ENCODE measurements at regions not wholly inside any gene's neighbourhood (a gene's known extent, or its start where the extent isn't known, plus 50 kb on each side); places are given as distances from the start of the nearest gene placed in this dataset.

DNA sequence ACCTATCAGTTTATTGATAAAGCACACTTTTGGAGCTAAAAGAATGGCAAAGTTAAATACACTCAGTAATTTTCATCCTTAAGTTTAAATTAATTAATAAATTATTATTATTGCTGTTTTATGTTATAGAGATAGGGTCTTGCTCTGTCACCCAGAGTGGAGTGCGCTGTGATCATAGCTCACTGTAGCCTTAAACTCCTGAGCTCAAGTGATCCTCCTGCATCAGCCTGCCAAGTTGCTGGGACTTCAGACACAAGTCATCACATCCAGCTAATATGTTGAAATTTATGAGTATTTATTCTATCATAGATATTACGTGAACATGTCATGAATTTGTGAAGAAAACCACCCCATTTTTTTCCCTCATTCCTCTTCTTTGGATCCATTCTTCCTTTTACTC, 64.2 kb downstream of the GJA1 start:
- no peak for DNase-seq (ENCODE audit: low read depth in 4 of 4, low spot score in 3 of 4)

- no peak for DNase-seq (ENCODE audit: low read depth in 4 of 4, low spot score in 3 of 4)
Measured at GRCh38 chr6:121503589-121503991, 68.1 kb downstream of the GJA1 start.

DNA sequence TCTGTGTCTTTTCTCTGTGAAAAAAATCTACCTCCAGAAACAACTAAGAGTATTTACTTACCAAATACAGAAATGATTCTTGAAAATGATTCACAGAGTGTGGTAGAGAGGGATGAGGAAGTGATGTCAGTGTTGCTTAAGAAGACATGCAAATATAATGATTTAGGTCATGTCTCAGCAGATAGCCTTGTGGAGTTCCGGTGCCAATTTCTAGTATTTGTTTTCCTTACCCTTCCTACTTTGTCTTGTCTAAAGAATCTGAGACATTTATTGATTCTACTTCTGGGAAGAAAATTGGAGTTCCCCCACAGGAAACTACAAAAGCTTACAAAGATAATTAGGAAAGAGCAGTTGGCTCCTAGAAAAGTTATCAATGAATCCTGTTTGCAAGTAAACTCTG, 68.8 kb downstream of the GJA1 start:
- DNase-seq (ENCODE audit: low read depth in 4 of 4, low spot score in 3 of 4) = no peak

- DNase-seq (ENCODE audit: low read depth in 4 of 4, low spot score in 3 of 4) = no peak
Measured at GRCh38 chr6:121505284-121505683, 69.8 kb downstream of the GJA1 start.

GRCh38 chr6:121506761-121507754, 71.6 kb downstream of the GJA1 start:
- DNase-seq (ENCODE audit: low read depth in 4 of 4, low spot score in 3 of 4) = no peak

DNA sequence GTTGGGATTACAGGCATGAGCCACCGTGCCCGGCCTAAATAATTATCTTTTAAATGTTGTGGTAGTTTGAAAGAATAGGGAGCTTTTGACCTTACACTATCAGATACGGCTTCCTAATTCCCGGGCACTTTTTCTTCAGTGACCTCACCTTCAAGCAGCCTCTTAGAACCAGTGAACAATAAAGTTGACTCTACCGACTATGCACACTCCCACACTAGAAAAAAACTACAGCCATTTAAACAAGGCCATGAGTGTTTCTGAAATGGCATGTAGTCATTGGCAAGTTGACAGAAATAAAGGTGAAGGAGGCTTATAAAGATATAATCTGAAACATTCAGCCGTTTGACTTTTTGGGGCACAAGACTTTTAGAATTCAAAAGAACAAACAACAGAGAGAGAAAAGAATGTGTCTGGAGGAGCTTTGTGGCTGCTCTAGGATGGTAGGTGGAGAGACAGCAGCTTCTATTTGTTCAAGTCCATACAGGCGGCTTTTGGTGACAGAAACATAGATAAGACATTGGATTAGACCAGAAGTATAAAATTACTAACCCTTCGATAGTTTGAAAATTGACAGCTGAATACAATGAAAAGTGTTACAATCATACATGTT, 75.2 kb downstream of the GJA1 start:
- DNase-seq (ENCODE audit: low read depth in 4 of 4, low spot score in 3 of 4) = no peak

- no peak for DNase-seq (ENCODE audit: low read depth in 4 of 4, low spot score in 3 of 4)
Measured at GRCh38 chr6:121515630-121516265, 80.3 kb downstream of the GJA1 start.

DNA sequence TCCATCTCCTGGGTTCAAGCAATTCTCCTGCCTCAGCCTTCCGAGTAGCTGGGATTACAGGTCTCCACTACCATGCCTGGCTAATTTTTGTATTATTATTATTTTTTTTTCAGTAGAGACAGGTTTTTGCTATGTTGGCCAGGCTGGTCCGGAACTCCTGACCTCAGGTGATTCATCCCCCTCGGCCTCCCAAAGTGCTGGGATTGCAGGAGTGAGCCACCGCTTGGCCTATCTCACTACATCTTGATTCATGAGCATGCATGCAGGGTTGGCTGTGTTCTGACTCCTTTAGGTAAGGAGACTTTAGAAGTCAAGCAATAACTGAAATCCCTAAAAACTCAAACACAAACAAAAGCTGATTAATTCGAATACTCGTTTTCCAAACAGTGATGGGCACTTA, 80.9 kb downstream of the GJA1 start:
- DNase-seq (ENCODE audit: low read depth in 4 of 4, low spot score in 3 of 4) = no peak

DNA sequence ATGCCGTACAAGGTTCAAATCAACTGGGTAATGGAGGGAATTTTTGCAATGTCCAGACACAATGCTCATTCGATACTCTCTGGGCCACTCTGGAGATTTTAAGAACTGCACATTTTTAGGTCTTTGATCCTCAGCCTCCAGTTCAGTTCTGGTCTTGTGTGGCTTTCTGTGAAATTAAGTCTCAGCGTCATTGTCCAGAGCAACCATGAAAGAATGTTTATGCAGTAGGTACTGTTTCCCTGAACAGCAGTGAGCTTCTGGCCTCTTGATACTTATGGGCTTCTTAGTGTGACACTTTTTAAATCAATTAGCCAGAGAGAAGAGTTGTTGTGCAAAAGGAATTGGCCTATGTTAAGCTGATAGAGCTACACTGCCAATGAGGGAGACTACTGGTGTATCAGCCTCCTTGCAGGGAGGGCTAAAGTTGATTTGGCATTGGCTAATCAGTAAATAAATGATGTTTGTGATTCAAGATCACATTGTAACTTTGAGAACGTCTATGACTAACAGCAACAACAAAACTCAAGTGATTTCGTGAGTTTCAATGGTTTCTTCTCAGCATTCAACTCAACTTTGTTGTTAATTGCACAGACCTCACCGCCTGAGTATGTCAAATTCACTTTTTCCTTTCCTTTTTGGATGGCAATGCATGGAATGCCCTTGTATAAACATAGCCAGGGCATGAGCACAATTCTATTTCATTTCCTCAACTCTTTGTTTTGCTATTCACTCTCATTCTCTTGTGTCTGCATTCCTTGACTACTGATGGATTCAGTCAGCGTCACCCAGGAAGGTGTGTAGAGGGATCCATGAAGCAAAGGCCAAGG, 85.1 kb downstream of the GJA1 start:
- no peak for DNase-seq (ENCODE audit: low read depth in 4 of 4, low spot score in 3 of 4)

DNA sequence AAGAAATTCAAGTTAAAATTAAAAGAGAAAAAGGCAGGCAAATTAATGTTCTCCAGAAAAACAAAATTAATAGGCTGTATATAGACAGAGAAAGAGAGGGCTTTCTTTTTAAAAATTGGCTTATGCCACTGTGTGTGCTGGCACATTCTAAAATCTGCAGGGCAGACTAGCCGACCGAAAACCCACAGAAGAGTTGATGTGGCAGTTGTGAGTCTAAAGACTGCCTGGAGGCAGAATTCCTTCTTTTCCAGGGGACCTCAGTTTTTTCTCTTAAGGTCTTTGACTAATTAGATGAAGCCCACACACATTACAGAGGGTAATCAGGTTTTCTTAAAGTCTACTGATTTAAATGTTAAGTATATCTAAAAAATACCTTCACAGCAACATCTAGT, 85.7 kb downstream of the GJA1 start:
- DNase-seq (ENCODE audit: low read depth in 4 of 4, low spot score in 3 of 4) = no peak

GRCh38 chr6:121522265-121522664, 86.8 kb downstream of the GJA1 start:
- no peak for DNase-seq (ENCODE audit: low read depth in 4 of 4, low spot score in 3 of 4)

- DNase-seq (ENCODE audit: low read depth in 4 of 4, low spot score in 3 of 4) = no peak
Measured at GRCh38 chr6:121522771-121523386, 87.4 kb downstream of the GJA1 start.

- no peak for DNase-seq (ENCODE audit: low read depth in 4 of 4, low spot score in 3 of 4)
Measured at GRCh38 chr6:121523628-121524027, 88.2 kb downstream of the GJA1 start.

DNA sequence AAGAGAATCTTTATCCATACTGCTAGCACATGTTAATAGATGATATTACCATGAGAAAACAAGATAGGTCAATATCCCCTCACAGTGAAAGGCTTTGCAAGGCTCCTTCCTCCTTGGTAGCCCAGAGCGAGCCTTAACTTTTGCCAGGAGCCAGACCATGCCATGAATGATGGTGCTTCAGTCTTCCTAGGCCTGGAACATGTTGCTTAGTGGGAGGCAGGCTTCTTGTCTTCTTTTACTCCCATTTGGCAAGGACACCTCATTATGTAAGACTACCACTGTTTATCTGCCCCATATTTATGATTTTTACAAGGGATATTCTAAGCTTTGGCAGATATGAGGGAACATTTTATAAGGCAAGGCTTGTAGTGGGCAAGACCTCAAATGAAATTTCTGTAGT, 90.8 kb downstream of the GJA1 start:
- no peak for DNase-seq (ENCODE audit: low read depth in 4 of 4, low spot score in 3 of 4)

- DNase-seq (ENCODE audit: low read depth in 4 of 4, low spot score in 3 of 4) = no peak
Measured at GRCh38 chr6:121531658-121532169, 96.3 kb downstream of the GJA1 start.

- no peak for DNase-seq (ENCODE audit: low read depth in 4 of 4, low spot score in 3 of 4)
Measured at GRCh38 chr6:121533321-121533841, 97.9 kb downstream of the GJA1 start.

DNA sequence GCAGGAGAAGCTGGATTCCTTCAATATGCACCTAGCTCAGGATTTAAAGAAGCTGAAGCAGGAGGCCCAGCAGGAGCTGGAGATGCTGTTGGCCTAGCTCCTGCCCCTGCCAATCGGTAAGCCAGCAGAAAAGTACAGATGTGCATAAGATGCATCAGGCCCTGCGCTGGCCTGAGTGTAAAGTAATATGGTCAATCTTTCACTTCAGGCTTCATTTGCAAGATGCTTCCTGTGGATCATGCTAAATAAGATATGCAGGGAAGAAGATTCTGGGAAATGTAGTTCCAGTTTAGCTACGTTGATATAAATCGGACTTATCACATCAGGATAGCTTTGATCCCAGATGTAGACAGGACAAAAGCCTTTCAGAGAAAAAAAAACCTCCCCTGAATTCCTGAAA, 100.3 kb downstream of the GJA1 start:
- no peak for DNase-seq (ENCODE audit: low read depth in 4 of 4, low spot score in 3 of 4)

DNA sequence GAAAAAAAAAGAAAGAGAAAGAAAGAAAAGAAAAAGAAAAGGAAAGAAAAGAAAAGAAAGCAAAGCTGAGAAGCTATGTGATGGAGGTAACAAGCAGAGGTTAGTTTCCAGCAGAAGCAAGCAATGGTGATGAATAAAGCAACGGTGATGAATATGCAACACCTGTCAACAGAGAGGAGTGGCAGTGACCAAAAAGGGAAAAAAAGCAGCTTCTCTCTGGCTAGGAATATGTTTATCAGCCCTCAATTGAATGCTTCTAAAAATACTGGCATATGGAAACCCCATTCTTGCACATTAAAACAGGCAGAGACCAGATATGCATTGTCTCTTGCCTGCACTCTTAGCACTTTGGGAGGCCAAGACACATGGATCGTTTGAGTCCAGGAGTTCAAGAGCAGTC, 100.9 kb downstream of the GJA1 start:
- DNase-seq (ENCODE audit: low read depth in 4 of 4, low spot score in 3 of 4) = no peak

DNA sequence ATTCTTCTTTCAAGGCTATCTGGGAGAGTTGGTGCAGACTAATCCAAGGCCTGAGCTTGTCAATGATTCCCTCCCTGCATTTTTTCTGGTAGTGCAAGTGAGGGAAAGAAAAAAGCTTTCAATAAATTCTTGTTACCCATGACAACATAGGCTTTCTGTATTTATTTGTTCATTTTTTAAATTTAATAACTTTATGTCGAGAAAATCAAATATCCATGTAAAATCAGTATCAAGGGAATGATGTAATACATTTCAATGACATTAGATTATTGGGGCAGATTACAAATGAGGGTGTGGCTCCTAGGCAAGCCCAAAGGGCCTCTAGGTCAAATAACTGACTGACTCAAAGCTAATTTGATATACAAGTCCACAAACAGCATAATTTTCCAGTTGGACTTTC, 104.0 kb downstream of the GJA1 start:
- DNase-seq (ENCODE audit: low read depth in 4 of 4, low spot score in 3 of 4) = no peak

- DNase-seq (ENCODE audit: low read depth in 4 of 4, low spot score in 3 of 4) = no peak
Measured at GRCh38 chr6:121540210-121540609, 104.8 kb downstream of the GJA1 start.

Measured in left renal pelvis (tissue), 4 donors.